ENCODE measurements at regions not wholly inside any gene's neighbourhood (a gene's known extent, or its start where the extent isn't known, plus 50 kb on each side); places are given as distances from the start of the nearest gene placed in this dataset.

DNA sequence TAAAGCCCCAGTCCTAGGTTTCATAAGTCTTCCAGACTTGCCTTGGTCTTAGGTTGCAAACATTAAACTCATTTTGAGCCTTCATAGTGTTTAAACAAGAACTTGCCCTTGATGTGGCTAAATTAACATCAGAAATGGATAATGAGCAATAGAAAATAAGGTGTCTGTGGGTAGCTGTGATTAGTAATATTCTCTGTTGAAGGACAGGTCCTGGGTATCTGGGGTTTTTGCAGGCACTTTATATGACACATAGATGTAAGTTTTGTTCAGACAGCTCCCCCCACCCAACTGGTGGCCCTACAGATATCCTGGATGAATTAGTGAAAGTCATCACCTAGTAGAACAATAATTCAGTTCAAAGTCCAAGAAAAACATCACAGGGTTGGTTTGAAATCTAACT, 272.5 kb downstream of the PTTG2 start:
- Mint-ChIP-seq H3K4me3 (no peak overlapping the region), H3K27me3 (no peaks in the 10 kb centered on the region), H3K27ac (no peak overlapping the region), H3K36me3 (ENCODE audit: low read depth) (no peaks in the 10 kb centered on the region), H3K4me1 (ENCODE audit: low read depth) (no peaks in the 10 kb centered on the region), H3K9me3 (no peaks in the 10 kb centered on the region)
- DNase-seq (no peak), ATAC-seq (ENCODE audit: poor library complexity) (no peak)
- CTCF ChIA-PET, result no interaction called here
- H3K4me3 ChIP-seq (ENCODE audit: low read length), result no peak overlapping the region
- no peaks in the 10 kb centered on the region for H3K4me1 ChIP-seq (ENCODE audit: insufficient read depth, low read length)
- POLR2A ChIA-PET, result no interaction called here
- intact Hi-C loops (cut with DNase I, micrococcal nuclease), result loop anchor here in 1 of 2 experiments (10.0 kb wide), 1 partner anchor 1502 kb away; no protein-coding TSS in a partner anchor
- H3K27ac ChIP-seq (ENCODE audit: low read depth in 1 of 2, low read length in 2 of 2), result no peak overlapping the region
- peaks cover 0 to 6% of the 10 kb centered on the region in 2 experiments for H3K9me3 ChIP-seq (ENCODE audit: control insufficient read depth in 1 of 2, insufficient read depth in 1 of 2, low read length in 2 of 2)
- H3K36me3 ChIP-seq (ENCODE audit: insufficient read depth, low read length), result no peaks in the 10 kb centered on the region
- no peaks in the 10 kb centered on the region for H3K27me3 ChIP-seq (ENCODE audit: control insufficient read depth in 1 of 2, insufficient read depth in 2 of 2, low read length in 2 of 2)
- no peak for TF ChIP-seq CTCF (IDR thresholded peaks at IDR 0.05)

GRCh38 chr4:38233727-38234480, 273.7 kb downstream of the PTTG2 start:
- no peaks in the 10 kb centered on the region for H3K36me3 Mint-ChIP-seq (ENCODE audit: low read depth)
- Histone ChIP-seq H3K36me3 (ENCODE audit: insufficient read depth, low read length) (no peaks in the 10 kb centered on the region), H3K4me3 (ENCODE audit: low read length) (no peak overlapping the region), H3K4me1 (ENCODE audit: insufficient read depth, low read length) (no peaks in the 10 kb centered on the region), H3K27me3 (ENCODE audit: control insufficient read depth in 1 of 2, insufficient read depth in 2 of 2, low read length in 2 of 2) (no peaks in the 10 kb centered on the region), H3K27ac (ENCODE audit: low read depth in 1 of 2, low read length in 2 of 2) (no peak overlapping the region), H3K9me3 (ENCODE audit: control insufficient read depth in 1 of 2, insufficient read depth in 1 of 2, low read length in 2 of 2) (peaks cover 0 to 6% of the 10 kb centered on the region in 2 experiments)
- CTCF ChIA-PET, result no interaction called here
- TF ChIP-seq CTCF (IDR thresholded peaks at IDR 0.05), result no peak
- no peaks in the 10 kb centered on the region for H3K9me3 Mint-ChIP-seq
- intact Hi-C loops (cut with DNase I, micrococcal nuclease), result loop anchor here in 1 of 2 experiments (10.0 kb wide), 1 partner anchor 1501 kb away; no protein-coding TSS in a partner anchor
- H3K4me1 Mint-ChIP-seq (ENCODE audit: low read depth), result no peaks in the 10 kb centered on the region
- no peak overlapping the region for H3K27ac Mint-ChIP-seq
- ATAC-seq (ENCODE audit: poor library complexity) (no peak), DNase-seq (peak in 3 of 14 experiments; percentile 7 to 21 (median 14))
- no peaks in the 10 kb centered on the region for H3K27me3 Mint-ChIP-seq
- H3K4me3 Mint-ChIP-seq, result no peak overlapping the region
- POLR2A ChIA-PET, result interaction anchor here (1.1 kb wide), 1 partner anchor 11 kb away, joined by 3 read pairs; no protein-coding TSS in a partner anchor

DNA sequence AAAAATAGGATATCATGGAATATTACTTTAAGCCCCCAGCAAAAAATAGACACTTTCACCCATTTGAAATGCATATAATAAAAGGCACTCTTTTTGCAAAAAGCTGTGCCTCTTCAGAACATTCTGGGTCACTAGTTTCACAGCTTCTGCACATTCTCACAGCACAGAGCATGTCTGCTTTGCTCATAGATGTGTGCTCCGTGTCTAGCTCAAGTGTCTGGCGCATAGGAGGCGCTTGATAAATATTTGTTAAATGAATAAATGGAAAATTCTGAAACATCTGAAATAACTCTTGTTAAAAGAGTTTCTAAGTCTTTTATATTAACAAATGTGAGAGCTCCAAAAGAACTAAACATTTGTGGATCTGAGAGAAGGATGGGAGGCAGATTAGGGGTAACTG, 275.2 kb downstream of the PTTG2 start:
- Histone ChIP-seq H3K4me3 (ENCODE audit: low read length) (no peak overlapping the region), H3K27me3 (ENCODE audit: control insufficient read depth in 1 of 2, insufficient read depth in 2 of 2, low read length in 2 of 2) (no peaks in the 10 kb centered on the region), H3K36me3 (ENCODE audit: insufficient read depth, low read length) (no peaks in the 10 kb centered on the region), H3K27ac (ENCODE audit: low read depth in 1 of 2, low read length in 2 of 2) (no peak overlapping the region), H3K9me3 (ENCODE audit: control insufficient read depth in 1 of 2, insufficient read depth in 1 of 2, low read length in 2 of 2) (peaks cover 0 to 6% of the 10 kb centered on the region in 2 experiments), H3K4me1 (ENCODE audit: insufficient read depth, low read length) (no peaks in the 10 kb centered on the region)
- no peak overlapping the region for H3K27ac Mint-ChIP-seq
- H3K27me3 Mint-ChIP-seq, result no peaks in the 10 kb centered on the region
- H3K9me3 Mint-ChIP-seq, result no peaks in the 10 kb centered on the region
- H3K4me1 Mint-ChIP-seq (ENCODE audit: low read depth), result peaks cover 3% of the 10 kb centered on the region
- no peak for TF ChIP-seq CTCF (IDR thresholded peaks at IDR 0.05)
- ATAC-seq (ENCODE audit: poor library complexity), result no peak
- ChIA-PET CTCF (no interaction called here), POLR2A (interaction anchor here (1.1 kb wide), 1 partner anchor 9 kb away, joined by 3 read pairs; no protein-coding TSS in a partner anchor)
- no peak for DNase-seq
- no peaks in the 10 kb centered on the region for H3K36me3 Mint-ChIP-seq (ENCODE audit: low read depth)
- no peak overlapping the region for H3K4me3 Mint-ChIP-seq
- intact Hi-C loops (cut with DNase I, micrococcal nuclease), result loop anchor here in 1 of 2 experiments (10.0 kb wide), 1 partner anchor 1499 kb away; no protein-coding TSS in a partner anchor
